ENCODE measurements at regions not wholly inside any gene's neighbourhood (a gene's known extent, or its start where the extent isn't known, plus 50 kb on each side); places are given as distances from the start of the nearest gene placed in this dataset.

- no peak for TF ChIP-seq TBP (IDR thresholded peaks at IDR 0.05; ENCODE audit: low read depth, low read length)
- no peak for TF ChIP-seq BRCA1 (IDR thresholded peaks at IDR 0.05; ENCODE audit: low read depth, low read length)
- no peak for TF ChIP-seq POLR2AphosphoS5 (IDR thresholded peaks at IDR 0.05; ENCODE audit: low read depth, low read length)
- no peak for TF ChIP-seq SIX5 (IDR thresholded peaks at IDR 0.05; ENCODE audit: low read depth, low read length)
- TF ChIP-seq CHD7 (IDR thresholded peaks at IDR 0.05; ENCODE audit: insufficient replicate concordance, low read length) = no peak
- TF ChIP-seq E2F6 (IDR thresholded peaks at IDR 0.05) = no peak
- no peak for TF ChIP-seq CBX8 (IDR thresholded peaks at IDR 0.05; ENCODE audit: borderline replicate concordance, low read depth, low read length)
- TF ChIP-seq YY1 (IDR thresholded peaks at IDR 0.05; ENCODE audit: low read depth, low read length) = no peak
Measured at GRCh38 chr7:19915596-19915995, 142.2 kb upstream of the TMEM196 start (continued).

All from H1 (cell line).